SK-MEL-5 (cell line): ENCODE measurements at regions not wholly inside any gene's neighbourhood (a gene's known extent, or its start where the extent isn't known, plus 50 kb on each side); places are given as distances from the start of the nearest gene placed in this dataset.
"Not testable (repeated sequence)": the region's sequence is repeated elsewhere in the genome, so short reads cannot be mapped to it uniquely, and the experiment has no call there.

ENCODE experiments used
- DNase-seq: peaks from one replicate; pipeline ENCODE4 v3.0.0-alpha.2; 2016; ENCODE audit warnings: low read depth, low spot score
- in situ Hi-C: cut with HindIII; loops from 2 replicates; pipeline ENCODE4 v1.10.0; 2016; ENCODE audit warnings: low sequenced_read_pairs, high pct_unique_total_duplicates, low pct_unique_long_range_greater_than_20kb

GRCh38 chr6:100322886-100323285, 141.8 kb downstream of the SIM1 start:
- DNase-seq, result no peak
- in situ Hi-C loops, result no loop called here

- in situ Hi-C loops, result no loop called here
- DNase-seq, result no peak
These were observed 144.0 kb downstream of the SIM1 start for GRCh38 chr6:100320686-100321085.

- in situ Hi-C loops, result no loop called here
- no peak for DNase-seq
These were observed 147.7 kb downstream of the SIM1 start for GRCh38 chr6:100317031-100317430.

GRCh38 chr6:100314186-100314585, 150.5 kb downstream of the SIM1 start:
- in situ Hi-C loops, result no loop called here
- DNase-seq, result no peak

- no peak for DNase-seq
- in situ Hi-C loops, result no loop called here
These were observed 152.9 kb downstream of the SIM1 start for GRCh38 chr6:100311707-100312251.

- no peak for DNase-seq
- in situ Hi-C loops, result no loop called here
These were observed 155.5 kb downstream of the SIM1 start for GRCh38 chr6:100309174-100309573.

GRCh38 chr6:100307561-100307960, 157.2 kb downstream of the SIM1 start:
- in situ Hi-C loops, result no loop called here
- DNase-seq, result no peak

GRCh38 chr6:100305209-100305869, 159.4 kb downstream of the SIM1 start:
- in situ Hi-C loops, result no loop called here
- no peak for DNase-seq

- in situ Hi-C loops, result no loop called here
- DNase-seq, result no peak
These were observed 160.1 kb downstream of the SIM1 start for GRCh38 chr6:100304575-100304974.

- no peak for DNase-seq
- in situ Hi-C loops, result no loop called here
These were observed 163.0 kb downstream of the SIM1 start for GRCh38 chr6:100301731-100302130.

- in situ Hi-C loops, result no loop called here
- DNase-seq, result no peak
These were observed 164.4 kb downstream of the SIM1 start for GRCh38 chr6:100300221-100300736.

- no peak for DNase-seq
These were observed 167.7 kb downstream of the SIM1 start for GRCh38 chr6:100296810-100297544.

GRCh38 chr6:100295172-100295571, 169.5 kb downstream of the SIM1 start:
- in situ Hi-C loops, DNase-seq: not testable (repeated sequence)

More at GRCh38 chr6:100296810-100297544, 167.7 kb downstream of the SIM1 start:
- in situ Hi-C loops, result no loop called here

- in situ Hi-C loops, result no loop called here
- no peak for DNase-seq
These were observed 175.4 kb downstream of the SIM1 start for GRCh38 chr6:100289285-100289684.

- no peak for DNase-seq
- in situ Hi-C loops, result no loop called here
These were observed 176.4 kb downstream of the SIM1 start for GRCh38 chr6:100288311-100288710.

- DNase-seq, result no peak
- in situ Hi-C loops, result no loop called here
These were observed 181.4 kb downstream of the SIM1 start for GRCh38 chr6:100283285-100283684.

GRCh38 chr6:100281471-100281901, 183.2 kb downstream of the SIM1 start:
- in situ Hi-C loops, result no loop called here
- DNase-seq, result no peak

GRCh38 chr6:100276311-100277057, 188.2 kb downstream of the SIM1 start:
- in situ Hi-C loops, result no loop called here
- no peak for DNase-seq
